D721Med (cell line): ENCODE measurements at regions not wholly inside any gene's neighbourhood (a gene's known extent, or its start where the extent isn't known, plus 50 kb on each side); places are given as distances from the start of the nearest gene placed in this dataset.

ENCODE experiments used
- DNase-seq: peaks from one replicate; pipeline ENCODE4 v3.0.0; 2011; ENCODE audit warnings: low spot score; ENCODE audit not compliant: insufficient read length
- FAIRE-seq: peaks from 2 replicates; lab custom pipeline; 2011; peaks lifted over from hg19 to GRCh38; lab: Jason Lieb, UNC
- TF ChIP-seq, protein P1 (sequence below): IDR thresholded peaks from 2 replicates; pipeline ENCODE4 v1.5.1; 2012; ENCODE audit warnings: mild to moderate bottlenecking, control low read depth; ENCODE audit not compliant: insufficient read depth; ENCODE audit errors: missing control alignments

DNA sequence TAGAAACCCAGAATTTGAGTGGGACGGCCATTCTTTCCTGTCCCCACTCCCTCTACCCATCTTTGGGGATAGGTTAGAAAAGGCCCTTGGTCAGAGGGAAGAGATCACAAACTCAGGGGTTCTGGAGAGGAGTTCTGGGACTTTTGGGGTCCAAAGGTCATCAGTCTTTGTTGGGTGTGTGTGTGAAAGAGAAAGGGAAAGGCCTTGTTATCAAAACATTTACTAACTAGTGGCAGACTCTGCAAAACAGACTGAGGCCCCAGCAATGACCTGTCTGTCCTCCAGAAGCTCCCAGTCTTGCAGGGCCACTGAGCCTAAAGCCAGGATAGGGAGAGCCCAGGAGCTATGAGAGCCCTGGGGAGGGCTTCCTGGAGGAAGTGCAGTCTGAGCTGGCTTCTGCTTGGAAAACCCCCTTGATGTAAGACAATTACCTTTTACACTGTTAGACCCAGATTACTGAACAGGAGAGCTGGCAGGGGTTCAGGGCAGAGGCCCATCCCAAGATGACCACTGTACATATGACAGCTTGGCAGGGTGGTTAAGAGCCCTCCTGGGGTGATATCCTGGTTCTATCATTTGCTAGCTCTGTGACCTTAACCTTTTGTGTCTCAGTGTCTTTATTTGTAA lies 429.1 kb upstream of the CCDC196 start:
- no peak for DNase-seq
- TF ChIP-seq, protein P1, sequence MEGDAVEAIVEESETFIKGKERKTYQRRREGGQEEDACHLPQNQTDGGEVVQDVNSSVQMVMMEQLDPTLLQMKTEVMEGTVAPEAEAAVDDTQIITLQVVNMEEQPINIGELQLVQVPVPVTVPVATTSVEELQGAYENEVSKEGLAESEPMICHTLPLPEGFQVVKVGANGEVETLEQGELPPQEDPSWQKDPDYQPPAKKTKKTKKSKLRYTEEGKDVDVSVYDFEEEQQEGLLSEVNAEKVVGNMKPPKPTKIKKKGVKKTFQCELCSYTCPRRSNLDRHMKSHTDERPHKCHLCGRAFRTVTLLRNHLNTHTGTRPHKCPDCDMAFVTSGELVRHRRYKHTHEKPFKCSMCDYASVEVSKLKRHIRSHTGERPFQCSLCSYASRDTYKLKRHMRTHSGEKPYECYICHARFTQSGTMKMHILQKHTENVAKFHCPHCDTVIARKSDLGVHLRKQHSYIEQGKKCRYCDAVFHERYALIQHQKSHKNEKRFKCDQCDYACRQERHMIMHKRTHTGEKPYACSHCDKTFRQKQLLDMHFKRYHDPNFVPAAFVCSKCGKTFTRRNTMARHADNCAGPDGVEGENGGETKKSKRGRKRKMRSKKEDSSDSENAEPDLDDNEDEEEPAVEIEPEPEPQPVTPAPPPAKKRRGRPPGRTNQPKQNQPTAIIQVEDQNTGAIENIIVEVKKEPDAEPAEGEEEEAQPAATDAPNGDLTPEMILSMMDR = no peak
- FAIRE-seq = no peak

DNA sequence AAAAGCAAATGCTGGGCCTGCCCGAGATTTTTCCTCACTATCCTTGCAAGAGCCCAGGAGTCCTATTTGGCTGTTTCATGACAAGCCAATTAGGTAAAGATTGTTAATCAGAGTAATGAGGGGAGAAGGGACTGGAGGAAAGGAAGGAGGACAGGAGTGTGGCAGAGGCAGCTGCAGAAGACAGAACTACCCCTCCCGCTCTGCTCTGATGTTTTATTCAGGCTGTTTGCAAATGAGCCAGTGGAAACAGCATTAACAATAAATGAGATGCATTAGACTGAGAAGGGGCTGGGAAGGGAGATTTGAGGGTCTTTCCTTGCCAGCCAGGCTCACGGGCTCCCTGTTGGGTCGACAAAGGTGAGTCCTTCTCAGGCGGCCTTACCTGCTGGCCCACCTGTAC lies 421.0 kb upstream of the CCDC196 start:
- no peak for FAIRE-seq
- TF ChIP-seq, protein P1 = no peak

DNA sequence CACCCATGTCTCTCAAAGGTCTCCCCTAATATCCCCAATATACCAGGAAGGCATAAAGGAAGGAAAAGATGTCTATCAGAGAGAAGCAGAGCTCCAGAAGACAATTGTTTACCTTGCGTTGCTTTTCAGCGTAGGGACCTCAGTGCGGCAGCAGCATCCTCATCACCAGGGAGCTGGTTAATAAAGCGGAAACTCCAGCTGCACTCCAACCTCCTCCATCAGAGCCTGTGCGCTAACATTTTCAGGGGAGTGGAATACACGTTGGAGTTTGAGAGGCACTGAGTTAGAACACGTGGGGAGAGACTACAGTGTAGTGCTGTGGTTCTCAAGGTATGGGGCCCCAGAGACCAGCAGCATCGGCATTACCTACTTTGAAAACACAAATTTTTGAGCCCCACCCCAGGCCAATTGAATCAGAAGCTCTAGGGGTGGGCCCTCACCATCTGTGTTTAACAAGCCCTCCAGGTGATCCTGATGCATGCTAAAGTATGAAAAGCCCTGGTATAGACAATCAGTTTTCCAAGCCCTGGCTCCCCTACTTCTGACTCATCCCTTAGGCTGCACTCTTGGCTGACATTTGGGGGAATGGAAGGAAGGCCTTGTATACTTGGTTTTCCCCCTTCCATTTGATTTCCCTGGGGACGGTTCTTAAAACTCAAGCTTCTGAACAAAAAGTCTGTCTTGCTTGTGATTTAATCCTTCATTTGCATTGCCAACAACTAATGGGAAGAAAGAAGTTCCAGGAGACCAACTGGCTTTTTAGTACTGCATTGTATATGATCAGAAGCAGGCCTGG lies 419.0 kb upstream of the CCDC196 start:
- FAIRE-seq = no peak
- TF ChIP-seq, protein P1 = no peak
- DNase-seq = no peak

More for the DNA sequence above, 421.0 kb upstream of the CCDC196 start:
- DNase-seq = no peak

DNA sequence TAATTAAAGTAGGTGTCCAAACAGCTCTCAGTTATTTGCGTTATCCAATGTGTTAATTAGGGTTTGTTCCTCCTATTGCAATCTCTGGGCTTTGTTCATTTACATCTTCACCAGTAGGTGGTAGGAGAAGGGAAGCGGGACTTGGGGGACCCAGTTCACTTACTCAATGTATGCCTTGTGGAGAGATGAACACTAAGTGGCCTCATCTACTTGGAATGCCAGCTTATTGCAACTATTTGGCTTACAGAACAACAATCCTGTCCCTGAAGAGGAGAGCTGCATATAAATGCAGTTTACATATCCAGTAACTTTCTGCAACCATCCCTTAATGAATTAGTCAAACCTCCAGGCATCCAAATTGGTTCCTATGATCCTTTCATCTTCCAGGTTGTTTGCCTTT lies 417.1 kb upstream of the CCDC196 start:
- TF ChIP-seq, protein P1 = no peak
- no peak for DNase-seq
- no peak for FAIRE-seq

DNA sequence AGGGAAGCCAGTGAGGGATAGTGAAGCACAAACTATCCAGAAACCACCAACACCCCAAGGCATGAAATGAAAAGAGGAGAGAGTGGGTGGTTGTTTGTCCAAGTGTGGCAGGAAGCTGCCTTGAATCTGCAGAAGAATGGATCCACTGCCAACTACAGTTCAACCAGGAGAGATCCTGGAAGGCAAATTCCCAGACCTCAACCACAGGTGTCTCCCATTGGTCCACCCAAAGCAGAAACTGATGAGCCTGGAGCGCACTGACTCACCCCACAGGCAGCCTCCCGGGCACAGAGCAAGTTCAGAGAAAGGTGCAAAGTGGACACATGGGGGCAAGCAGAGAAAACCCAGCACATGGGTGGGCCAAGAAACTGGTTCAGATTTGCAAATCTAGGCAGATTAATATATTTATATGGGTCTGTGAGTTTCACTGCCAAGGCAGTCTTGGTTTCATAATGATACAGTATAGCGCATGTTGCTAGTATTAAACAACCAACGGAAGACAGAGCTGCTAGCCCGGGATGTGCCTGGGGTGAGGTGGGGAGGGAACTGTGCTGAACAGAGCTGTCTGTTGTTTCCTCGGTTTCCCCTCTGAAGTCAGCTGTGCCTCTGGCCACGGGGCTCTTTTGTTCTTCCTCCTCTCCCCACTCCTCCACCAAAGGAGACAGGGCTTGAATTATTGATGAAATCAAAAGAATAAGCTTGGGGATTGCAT lies 416.2 kb upstream of the CCDC196 start:
- no peak for DNase-seq
- TF ChIP-seq, protein P1 = no peak
- FAIRE-seq = no peak

DNA sequence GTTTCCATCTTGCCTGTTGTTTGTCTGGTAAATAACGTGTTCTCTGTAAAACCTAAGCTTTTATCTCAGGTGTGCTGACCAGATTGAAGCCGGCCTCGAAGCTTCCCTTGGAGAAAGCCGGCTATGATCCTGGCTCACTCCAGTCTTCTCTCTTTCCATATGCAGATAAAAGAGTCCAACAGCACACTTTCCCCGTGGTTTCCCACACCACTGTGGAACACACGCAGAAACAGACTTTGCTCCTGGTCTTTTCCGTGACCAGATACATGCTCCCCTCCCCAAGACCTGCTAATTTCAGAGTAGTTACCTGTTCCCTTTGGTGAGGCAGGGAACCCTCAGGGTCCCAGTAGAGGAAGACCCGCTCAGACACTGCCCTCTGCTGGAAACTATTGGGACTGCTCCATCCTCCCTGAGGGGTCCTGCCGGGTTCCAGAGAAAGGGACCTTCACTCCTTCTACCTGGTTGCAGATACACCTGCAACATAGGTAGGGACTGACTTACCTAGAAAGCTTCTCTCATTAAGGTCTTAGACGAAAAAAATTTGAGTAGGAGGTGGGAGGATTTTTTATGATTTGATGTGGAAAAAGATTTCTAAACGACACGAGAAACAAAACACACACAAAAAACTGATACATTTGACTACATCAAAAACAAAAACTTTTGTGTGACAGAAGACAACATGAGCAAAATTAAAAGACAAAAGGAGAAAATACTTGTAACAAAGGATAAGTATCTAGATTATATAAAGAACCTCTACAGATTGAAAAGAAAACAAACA lies 415.4 kb upstream of the CCDC196 start:
- TF ChIP-seq, protein P1 = peak; percentile 82
- no peak for FAIRE-seq
- DNase-seq = peak; percentile 35
